GM23338 (cell line): ENCODE measurements at regions not wholly inside any gene's neighbourhood (a gene's known extent, or its start where the extent isn't known, plus 50 kb on each side); places are given as distances from the start of the nearest gene placed in this dataset.

ENCODE experiments used
- ATAC-seq: fragments of 200-7000 bp; cut with Tn5 transposase; 3 replicates; pipeline ENCODE4 v1.9.1; 2020
- DNase-seq: peaks from one replicate; pipeline ENCODE4 v3.0.0-alpha.2; 2015; ENCODE audit warnings: low spot score
- H2AFZ ChIP-seq: fragments of 200-600 bp; sonication (generic); 2 replicates; pipeline ENCODE4 v1.8.0; 2016; ENCODE audit warnings: antibody characterized with exemption, mild to moderate bottlenecking, moderate library complexity
- H3F3A ChIP-seq: fragments of 200-600 bp; sonication (generic); replicated peaks from 2 replicates; pipeline ENCODE4 v1.8.0; 2017; ENCODE audit warnings: antibody characterized with exemption, mixed run types, low read depth
- H3K27ac ChIP-seq: fragments of 200-600 bp; sonication (generic); 2 replicates; pipeline ENCODE4 v1.6.1; 2016; ENCODE audit warnings: low read depth
- H3K27me3 ChIP-seq: fragments of 200-600 bp; sonication (generic); 2 replicates; pipeline ENCODE4 v1.8.0; 2016; ENCODE audit warnings: mild to moderate bottlenecking, mixed run types, moderate library complexity; ENCODE audit not compliant: insufficient read depth
- H3K36me3 ChIP-seq: fragments of 200-600 bp; sonication (generic); 2 replicates; pipeline ENCODE4 v1.8.0; 2016; ENCODE audit warnings: mild to moderate bottlenecking; ENCODE audit not compliant: insufficient read depth
- H3K4me1 ChIP-seq: fragments of 200-600 bp; sonication (generic); 2 replicates; pipeline ENCODE4 v1.8.0; 2016; ENCODE audit warnings: mild to moderate bottlenecking, moderate library complexity; ENCODE audit not compliant: insufficient read depth
- H3K4me2 ChIP-seq: fragments of 200-600 bp; sonication (generic); 2 replicates; pipeline ENCODE4 v1.7.1; 2017; ENCODE audit warnings: mixed run types
- H3K4me3 ChIP-seq: fragments of 200-600 bp; sonication (generic); 2 replicates; pipeline ENCODE4 v1.6.1; 2016; ENCODE audit warnings: mixed run types
- H3K79me2 ChIP-seq: fragments of 200-600 bp; sonication (generic); replicated peaks from 2 replicates; pipeline ENCODE4 v1.8.0; 2017; ENCODE audit warnings: mild to moderate bottlenecking; ENCODE audit not compliant: insufficient read depth
- H3K9me2 ChIP-seq: fragments of 200-600 bp; sonication (generic); 2 replicates; pipeline ENCODE4 v1.8.0; 2017; ENCODE audit not compliant: insufficient read depth
- H4K20me1 ChIP-seq: fragments of 200-600 bp; sonication (generic); replicated peaks from 2 replicates; pipeline ENCODE4 v1.8.0; 2017; ENCODE audit warnings: mild to moderate bottlenecking; ENCODE audit not compliant: insufficient read depth
- H3K27ac Mint-ChIP-seq: 2 replicates; pipeline ENCODE4 v1.8.0; 2020; ENCODE audit warnings: inconsistent platforms, mild to moderate bottlenecking, moderate library complexity, mixed read lengths
- H3K27me3 Mint-ChIP-seq: 3 replicates; pipeline ENCODE4 v1.8.0; 2022; ENCODE audit warnings: low read depth, mild to moderate bottlenecking, moderate library complexity, mixed read lengths, inconsistent platforms; ENCODE audit not compliant: insufficient read depth, poor library complexity
- H3K36me3 Mint-ChIP-seq: 3 replicates; pipeline ENCODE4 v1.8.0; 2021; ENCODE audit warnings: low read depth, mild to moderate bottlenecking, inconsistent platforms, moderate library complexity, mixed read lengths
- H3K4me1 Mint-ChIP-seq: 3 replicates; pipeline ENCODE4 v1.8.0; 2020; ENCODE audit warnings: mild to moderate bottlenecking, inconsistent platforms, mixed read lengths
- H3K4me3 Mint-ChIP-seq: 3 replicates; pipeline ENCODE4 v1.8.0; 2021; ENCODE audit warnings: moderate library complexity, mild to moderate bottlenecking, inconsistent platforms, mixed read lengths
- H3K9me3 Mint-ChIP-seq: 3 replicates; pipeline ENCODE4 v1.8.0; 2020; ENCODE audit warnings: moderate library complexity, mild to moderate bottlenecking, inconsistent platforms, mixed read lengths
- CREB1 ChIP-seq: fragments of 250-450 bp; sonication (Bioruptor Pico); IDR thresholded peaks from 2 replicates; pipeline ENCODE4 v1.5.0; 2020; ENCODE audit warnings: low read depth, mild to moderate bottlenecking, moderate library complexity
- CTCF ChIP-seq, 2 experiments: fragments of 200-600 bp in 1 of 2; sonication (generic) in 1 of 2; conservative IDR thresholded peaks; 2 replicates each; pipeline versions ENCODE4 v1.5.1 to v1.6.1; 2016 to 2017; ENCODE audit warnings: antibody characterized with exemption in 2 of 2, low read depth in 2 of 2, mild to moderate bottlenecking in 2 of 2, moderate library complexity in 1 of 2
- EZH2 ChIP-seq: fragments of 200-600 bp; sonication (generic); IDR thresholded peaks from one replicate; pipeline ENCODE4 v1.8.0; 2017; ENCODE audit warnings: antibody characterized with exemption, mild to moderate bottlenecking, low read depth; ENCODE audit not compliant: unreplicated experiment
- JUNB ChIP-seq: IDR thresholded peaks from one replicate; pipeline ENCODE4 v1.6.1; 2016; ENCODE audit warnings: antibody characterized with exemption; ENCODE audit not compliant: unreplicated experiment
- NANOG ChIP-seq: IDR thresholded peaks from 2 replicates; pipeline ENCODE4 v1.6.1; 2016; ENCODE audit warnings: antibody characterized with exemption, borderline replicate concordance
- ZNF114 ChIP-seq: fragments of 250-450 bp; sonication (Bioruptor Pico); IDR thresholded peaks from 2 replicates; pipeline ENCODE4 v1.5.0; 2020; ENCODE audit warnings: mild to moderate bottlenecking, moderate library complexity
- ZNF331 ChIP-seq: fragments of 250-450 bp; sonication (Bioruptor Pico); IDR thresholded peaks from 2 replicates; pipeline ENCODE4 v1.5.0; 2020; ENCODE audit warnings: low read depth, mild to moderate bottlenecking, moderate library complexity
- ZNF462 ChIP-seq: fragments of 250-450 bp; sonication (Bioruptor Pico); IDR thresholded peaks from 2 replicates; pipeline ENCODE4 v1.5.0; 2020; ENCODE audit warnings: mild to moderate bottlenecking, moderate library complexity

GRCh38 chr14:98321841-98322240 is 950.2 kb downstream of the BCL11B start:
- Histone ChIP-seq H3K79me2 (no peaks in the 10 kb centered on the region), H3K4me2 (no peak overlapping the region), H3F3A (no peaks in the 10 kb centered on the region), H3K4me1 (no peaks in the 10 kb centered on the region), H4K20me1 (no peaks in the 10 kb centered on the region), H3K9me2 (peaks cover 13% of the 10 kb centered on the region), H3K27me3 (no peaks in the 10 kb centered on the region), H3K36me3 (no peaks in the 10 kb centered on the region), H3K4me3 (no peak overlapping the region), H3K27ac (no peak overlapping the region), H2AFZ (no peak overlapping the region)
- Mint-ChIP-seq H3K36me3 (peaks cover 10% of the 10 kb centered on the region; the same call in 2 of the 3 replicates), H3K9me3 (peaks cover 8% of the 10 kb centered on the region; the same call in 2 of the 3 replicates), H3K27me3 (no peaks in the 10 kb centered on the region), H3K4me1 (no peaks in the 10 kb centered on the region), H3K27ac (no peak overlapping the region), H3K4me3 (no peak overlapping the region)
- TF ChIP-seq CREB1 (no peak), ZNF462 (CRISPR knock-in tag) (no peak), CTCF (conservative IDR thresholded peaks at IDR 0.05; ENCODE audit: low read depth in 2 of 2) (no peak), EZH2 (no peak), ZNF331 (CRISPR knock-in tag) (no peak), NANOG (no peak), JUNB (no peak), ZNF114 (CRISPR knock-in tag) (no peak)
- ATAC-seq, result no peak
- DNase-seq, result no peak
